ENCODE measurements at regions not wholly inside any gene's neighbourhood (a gene's known extent, or its start where the extent isn't known, plus 50 kb on each side); places are given as distances from the start of the nearest gene placed in this dataset.
"Not testable (repeated sequence)": the region's sequence is repeated elsewhere in the genome, so short reads cannot be mapped to it uniquely, and the experiment has no call there.

- DNase-seq = no peak
These were observed 282.4 kb upstream of the DYNLRB2 start for GRCh38 chr16:80258407-80258806.

GRCh38 chr16:80254970-80255369 is 285.8 kb upstream of the DYNLRB2 start:
- DNase-seq = no peak

- no peak for DNase-seq
These were observed 287.1 kb upstream of the DYNLRB2 start for GRCh38 chr16:80253741-80254140.

- no peak for DNase-seq
These were observed 290.4 kb upstream of the DYNLRB2 start for GRCh38 chr16:80250381-80250780.

GRCh38 chr16:80243303-80243702 is 297.5 kb upstream of the DYNLRB2 start:
- not testable (repeated sequence) for DNase-seq

- not testable (repeated sequence) for DNase-seq
These were observed 298.5 kb upstream of the DYNLRB2 start for GRCh38 chr16:80242279-80242678.

GRCh38 chr16:80233097-80233835 is 307.5 kb upstream of the DYNLRB2 start:
- DNase-seq = peak; percentile 60 to 65

- DNase-seq = no peak
These were observed 308.9 kb upstream of the DYNLRB2 start for GRCh38 chr16:80231888-80232287.

- DNase-seq = no peak
These were observed 309.7 kb upstream of the DYNLRB2 start for GRCh38 chr16:80231121-80231520.

GRCh38 chr16:80230328-80231120 is 310.3 kb upstream of the DYNLRB2 start:
- DNase-seq = peak in 1 of 2 donors; percentile 8

GRCh38 chr16:80226499-80226898 is 314.3 kb upstream of the DYNLRB2 start:
- no peak for DNase-seq

- DNase-seq = no peak
These were observed 330.0 kb upstream of the DYNLRB2 start for GRCh38 chr16:80210787-80211186.

GRCh38 chr16:80208743-80209142 is 332.1 kb upstream of the DYNLRB2 start:
- peak in 1 of 2 donors; percentile 15 for DNase-seq

GRCh38 chr16:80208015-80208414 is 332.8 kb upstream of the DYNLRB2 start:
- no peak for DNase-seq

GRCh38 chr16:80203821-80204220 is 337.0 kb upstream of the DYNLRB2 start:
- DNase-seq = no peak

GRCh38 chr16:80202831-80203413 is 337.9 kb upstream of the DYNLRB2 start:
- DNase-seq = no peak

- DNase-seq = no peak
These were observed 340.7 kb upstream of the DYNLRB2 start for GRCh38 chr16:80200079-80200478.

GRCh38 chr16:80199614-80200013 is 341.2 kb upstream of the DYNLRB2 start:
- no peak for DNase-seq

GRCh38 chr16:80198311-80199299 is 342.2 kb upstream of the DYNLRB2 start:
- peak; percentile 59 to 81 for DNase-seq

GRCh38 chr16:80197741-80198201 is 343.0 kb upstream of the DYNLRB2 start:
- peak; percentile 42 to 64 for DNase-seq

GRCh38 chr16:80191928-80192327 is 348.9 kb upstream of the DYNLRB2 start:
- no peak for DNase-seq

Data from right lung (tissue), 2 donors.